SJCRH30 (cell line): ENCODE measurements at regions not wholly inside any gene's neighbourhood (a gene's known extent, or its start where the extent isn't known, plus 50 kb on each side); places are given as distances from the start of the nearest gene placed in this dataset.

ENCODE experiments used
- DNase-seq, 2 experiments: peaks; one replicate each; pipeline ENCODE4 v3.0.0-alpha.2; 2015 to 2020
- H3K27ac ChIP-seq: fragments of 250-450 bp; sonication (Bioruptor Pico); 2 replicates; pipeline ENCODE4 v1.5.1; 2020; ENCODE audit warnings: mild to moderate bottlenecking, moderate library complexity
- H3K27me3 ChIP-seq: fragments of 250-450 bp; sonication (Bioruptor Pico); 2 replicates; pipeline ENCODE4 v1.5.1; 2020; ENCODE audit warnings: mild to moderate bottlenecking, moderate library complexity
- H3K36me3 ChIP-seq: fragments of 250-450 bp; sonication (Bioruptor Pico); 2 replicates; pipeline ENCODE4 v1.5.1; 2020; ENCODE audit warnings: mild to moderate bottlenecking, moderate library complexity
- H3K4me1 ChIP-seq: fragments of 250-450 bp; sonication (Bioruptor Pico); 2 replicates; pipeline ENCODE4 v1.5.1; 2020; ENCODE audit warnings: mild to moderate bottlenecking, moderate library complexity
- H3K4me3 ChIP-seq: fragments of 250-450 bp; sonication (Bioruptor Pico); 2 replicates; pipeline ENCODE4 v1.5.1; 2020; ENCODE audit warnings: mild to moderate bottlenecking, moderate library complexity
- H3K9me3 ChIP-seq: fragments of 250-450 bp; sonication (Bioruptor Pico); replicated peaks from 2 replicates; pipeline ENCODE4 v1.5.1; 2020; ENCODE audit warnings: mild to moderate bottlenecking, moderate library complexity

- no peaks in the 10 kb centered on the region for H3K9me3 ChIP-seq
These were observed 196.7 kb upstream of the MTPN start for GRCh38 chr7:136173874-136174273.

GRCh38 chr7:136171233-136171632 lies 194.1 kb upstream of the MTPN start:
- Histone ChIP-seq H3K9me3 (no peaks in the 10 kb centered on the region), H3K4me3 (no peak overlapping the region), H3K27ac (no peak overlapping the region), H3K4me1 (no peaks in the 10 kb centered on the region), H3K36me3 (no peaks in the 10 kb centered on the region), H3K27me3 (no peaks in the 10 kb centered on the region; the same call in 1 of the 2 replicates)
- no peak for DNase-seq

More at GRCh38 chr7:136173874-136174273, 196.7 kb upstream of the MTPN start:
- Histone ChIP-seq H3K36me3 (no peaks in the 10 kb centered on the region), H3K4me1 (no peaks in the 10 kb centered on the region), H3K27ac (no peak overlapping the region), H3K4me3 (no peak overlapping the region), H3K27me3 (no peaks in the 10 kb centered on the region; the same call in 1 of the 2 replicates)
- no peak for DNase-seq

- no peak overlapping the region for H3K4me3 ChIP-seq
- H3K4me1 ChIP-seq = no peaks in the 10 kb centered on the region
- no peaks in the 10 kb centered on the region for H3K36me3 ChIP-seq
- H3K9me3 ChIP-seq = no peaks in the 10 kb centered on the region
- no peak overlapping the region for H3K27ac ChIP-seq
- H3K27me3 ChIP-seq = no peaks in the 10 kb centered on the region; the same call in 1 of the 2 replicates
- DNase-seq = no peak
These were observed 191.7 kb upstream of the MTPN start for GRCh38 chr7:136168821-136169220.

GRCh38 chr7:136167991-136168390 lies 190.8 kb upstream of the MTPN start:
- no peaks in the 10 kb centered on the region; the same call in 1 of the 2 replicates for H3K27me3 ChIP-seq
- no peak overlapping the region for H3K4me3 ChIP-seq
- H3K27ac ChIP-seq = no peak overlapping the region
- DNase-seq = no peak
- no peaks in the 10 kb centered on the region for H3K9me3 ChIP-seq
- no peaks in the 10 kb centered on the region for H3K4me1 ChIP-seq
- H3K36me3 ChIP-seq = no peaks in the 10 kb centered on the region

- Histone ChIP-seq H3K36me3 (no peaks in the 10 kb centered on the region), H3K4me1 (no peaks in the 10 kb centered on the region), H3K4me3 (no peak overlapping the region), H3K27ac (no peak overlapping the region), H3K9me3 (no peaks in the 10 kb centered on the region), H3K27me3 (no peaks in the 10 kb centered on the region; the same call in 1 of the 2 replicates)
- no peak for DNase-seq
These were observed 189.4 kb upstream of the MTPN start for GRCh38 chr7:136166521-136166920.

- Histone ChIP-seq H3K4me1 (no peaks in the 10 kb centered on the region), H3K36me3 (no peaks in the 10 kb centered on the region), H3K27ac (no peak overlapping the region), H3K4me3 (no peak overlapping the region), H3K9me3 (no peaks in the 10 kb centered on the region), H3K27me3 (no peaks in the 10 kb centered on the region)
- no peak for DNase-seq
These were observed 186.2 kb upstream of the MTPN start for GRCh38 chr7:136163340-136163801.

- H3K27me3 ChIP-seq = 0 out of 2 replicates have a peak, but pooled peaks cover 6% of the 10 kb centered on the region
- no peak for DNase-seq
- H3K4me3 ChIP-seq = no peak overlapping the region
- no peak overlapping the region for H3K27ac ChIP-seq
- H3K36me3 ChIP-seq = no peaks in the 10 kb centered on the region
- H3K9me3 ChIP-seq = no peaks in the 10 kb centered on the region
- no peaks in the 10 kb centered on the region for H3K4me1 ChIP-seq
These were observed 173.2 kb upstream of the MTPN start for GRCh38 chr7:136150311-136150710.

GRCh38 chr7:136148920-136149319 lies 171.8 kb upstream of the MTPN start:
- DNase-seq = no peak

GRCh38 chr7:136146925-136147324 lies 169.8 kb upstream of the MTPN start:
- Histone ChIP-seq H3K36me3 (no peaks in the 10 kb centered on the region), H3K4me1 (no peaks in the 10 kb centered on the region), H3K9me3 (no peaks in the 10 kb centered on the region), H3K27ac (no peak overlapping the region), H3K27me3 (0 out of 2 replicates have a peak, but pooled peaks cover 10% of the 10 kb centered on the region), H3K4me3 (no peak overlapping the region)
- DNase-seq = no peak

More at GRCh38 chr7:136148920-136149319, 171.8 kb upstream of the MTPN start:
- H3K4me1 ChIP-seq = no peaks in the 10 kb centered on the region
- no peaks in the 10 kb centered on the region for H3K36me3 ChIP-seq
- no peaks in the 10 kb centered on the region for H3K9me3 ChIP-seq
- no peak overlapping the region for H3K4me3 ChIP-seq
- 0 out of 2 replicates have a peak, but pooled peaks cover 6% of the 10 kb centered on the region for H3K27me3 ChIP-seq
- H3K27ac ChIP-seq = no peak overlapping the region

GRCh38 chr7:136144182-136144581 lies 167.0 kb upstream of the MTPN start:
- Histone ChIP-seq H3K4me1 (no peaks in the 10 kb centered on the region), H3K4me3 (no peak overlapping the region), H3K9me3 (no peaks in the 10 kb centered on the region), H3K27me3 (peaks cover 13% of the 10 kb centered on the region; the same call in 1 of the 2 replicates), H3K27ac (no peak overlapping the region), H3K36me3 (no peaks in the 10 kb centered on the region)
- DNase-seq = no peak

GRCh38 chr7:136143271-136143670 lies 166.1 kb upstream of the MTPN start:
- no peak overlapping the region for H3K4me3 ChIP-seq
- no peaks in the 10 kb centered on the region for H3K9me3 ChIP-seq
- peaks cover 13% of the 10 kb centered on the region; the same call in 1 of the 2 replicates for H3K27me3 ChIP-seq
- no peaks in the 10 kb centered on the region for H3K4me1 ChIP-seq
- H3K36me3 ChIP-seq = no peaks in the 10 kb centered on the region
- H3K27ac ChIP-seq = no peak overlapping the region
- no peak for DNase-seq

- Histone ChIP-seq H3K4me1 (no peaks in the 10 kb centered on the region), H3K4me3 (no peak overlapping the region), H3K36me3 (no peaks in the 10 kb centered on the region), H3K27me3 (peaks cover 13% of the 10 kb centered on the region; the same call in 1 of the 2 replicates), H3K9me3 (no peaks in the 10 kb centered on the region), H3K27ac (no peak overlapping the region)
- no peak for DNase-seq
These were observed 165.4 kb upstream of the MTPN start for GRCh38 chr7:136142583-136142982.

GRCh38 chr7:136140469-136140868 lies 163.3 kb upstream of the MTPN start:
- H3K9me3 ChIP-seq = no peaks in the 10 kb centered on the region
- no peaks in the 10 kb centered on the region for H3K4me1 ChIP-seq
- H3K27ac ChIP-seq = no peak overlapping the region
- peaks cover 7% of the 10 kb centered on the region; the same call in 1 of the 2 replicates for H3K27me3 ChIP-seq
- no peaks in the 10 kb centered on the region for H3K36me3 ChIP-seq
- H3K4me3 ChIP-seq = no peak overlapping the region
- DNase-seq = no peak

GRCh38 chr7:136139417-136139816 lies 162.3 kb upstream of the MTPN start:
- Histone ChIP-seq H3K4me1 (peaks cover 1% of the 10 kb centered on the region; the same call in 1 of the 2 replicates), H3K9me3 (no peaks in the 10 kb centered on the region)

GRCh38 chr7:136138991-136139390 lies 161.8 kb upstream of the MTPN start:
- H3K27ac ChIP-seq = no peak overlapping the region
- no peak overlapping the region for H3K4me3 ChIP-seq
- no peaks in the 10 kb centered on the region for H3K36me3 ChIP-seq
- no peaks in the 10 kb centered on the region for H3K9me3 ChIP-seq
- H3K4me1 ChIP-seq = peaks cover 6% of the 10 kb centered on the region; the same call in 1 of the 2 replicates
- DNase-seq = no peak
- H3K27me3 ChIP-seq = peaks cover 7% of the 10 kb centered on the region; the same call in 1 of the 2 replicates

More at GRCh38 chr7:136139417-136139816, 162.3 kb upstream of the MTPN start:
- no peak for DNase-seq
- Histone ChIP-seq H3K27ac (no peak overlapping the region), H3K4me3 (no peak overlapping the region), H3K27me3 (peaks cover 7% of the 10 kb centered on the region; the same call in 1 of the 2 replicates), H3K36me3 (no peaks in the 10 kb centered on the region)

- Histone ChIP-seq H3K27ac (no peak overlapping the region), H3K27me3 (peaks cover 3% of the 10 kb centered on the region; the same call in 1 of the 2 replicates), H3K9me3 (no peaks in the 10 kb centered on the region), H3K36me3 (no peaks in the 10 kb centered on the region), H3K4me3 (no peak overlapping the region), H3K4me1 (peaks cover 13% of the 10 kb centered on the region; the same call in 1 of the 2 replicates)
- DNase-seq = no peak
These were observed 159.8 kb upstream of the MTPN start for GRCh38 chr7:136136906-136137454.
